IMR-90 (cell line): ENCODE measurements at regions not wholly inside any gene's neighbourhood (a gene's known extent, or its start where the extent isn't known, plus 50 kb on each side); places are given as distances from the start of the nearest gene placed in this dataset.

Source experiments
- BHLHE40 ChIP-seq: fragments of 150-350 bp; IDR thresholded peaks from 2 replicates; pipeline ENCODE4 v1.6.1; 2016; ENCODE audit warnings: mild to moderate bottlenecking, low read depth, low read length
- CEBPB ChIP-seq: IDR thresholded peaks from 2 replicates; pipeline ENCODE4 v1.6.1; 2012; ENCODE audit warnings: low read depth, low read length, improper control_type of control experiment
- CHD1 ChIP-seq: IDR thresholded peaks from 2 replicates; pipeline ENCODE4 v1.6.1; 2012; ENCODE audit warnings: low read depth, low read length, improper control_type of control experiment
- CTCF ChIP-seq: conservative IDR thresholded peaks from 2 replicates; pipeline ENCODE4 v1.5.1; 2012; ENCODE audit warnings: mild to moderate bottlenecking, low read depth, low read length, improper control_type of control experiment
- MAZ ChIP-seq: IDR thresholded peaks from 2 replicates; pipeline ENCODE4 v1.6.1; 2012; ENCODE audit warnings: low read depth, mild to moderate bottlenecking, low read length, improper control_type of control experiment, moderate library complexity, borderline replicate concordance
- POLR2A ChIP-seq: IDR thresholded peaks from 2 replicates; pipeline ENCODE4 v1.6.1; 2012; ENCODE audit warnings: mild to moderate bottlenecking, low read depth, low read length
- RAD21 ChIP-seq: IDR thresholded peaks from 2 replicates; pipeline ENCODE4 v1.6.1; 2012; ENCODE audit warnings: low read length, improper control_type of control experiment
- RFX5 ChIP-seq: IDR thresholded peaks from 2 replicates; pipeline ENCODE4 v1.8.0; 2012; ENCODE audit warnings: low read depth, mild to moderate bottlenecking, low read length, moderate library complexity
- SMC3 ChIP-seq: fragments of 150-350 bp; IDR thresholded peaks from 2 replicates; pipeline ENCODE4 v1.6.1; 2016; ENCODE audit warnings: low read depth, mild to moderate bottlenecking, antibody characterized with exemption, low read length, moderate library complexity

- TF ChIP-seq SMC3 (no peak), CTCF (no peak), RFX5 (no peak), MAZ (no peak), CEBPB (no peak), POLR2A (no peak), BHLHE40 (no peak), CHD1 (no peak), RAD21 (no peak)
Observed at GRCh38 chr22:19614536-19614863, 90.3 kb upstream of the CLDN5 start.
